IPS-18a (cell line): ENCODE measurements at regions not wholly inside any gene's neighbourhood (a gene's known extent, or its start where the extent isn't known, plus 50 kb on each side); places are given as distances from the start of the nearest gene placed in this dataset.
"Not testable (repeated sequence)": the region's sequence is repeated elsewhere in the genome, so short reads cannot be mapped to it uniquely, and the experiment has no call there.

Experiments used
- H3K27ac ChIP-seq: one replicate; pipeline ENCODE4 v1.5.1; 2013; ENCODE audit warnings: low read length
- H3K27me3 ChIP-seq: one replicate; pipeline ENCODE4 v1.6.1; 2013; ENCODE audit warnings: mild to moderate bottlenecking, low read length; ENCODE audit not compliant: control insufficient read depth, insufficient read depth
- H3K36me3 ChIP-seq: one replicate; pipeline ENCODE4 v1.6.1; 2013; ENCODE audit warnings: low read depth, low read length; ENCODE audit not compliant: control insufficient read depth
- H3K4me1 ChIP-seq: one replicate; pipeline ENCODE4 v1.6.1; 2013; ENCODE audit warnings: low read depth, low read length; ENCODE audit not compliant: control insufficient read depth
- H3K4me3 ChIP-seq: one replicate; pipeline ENCODE4 v1.5.1; 2013; ENCODE audit warnings: low read length
- H3K9ac ChIP-seq: one replicate; pipeline ENCODE4 v1.6.1; 2013; ENCODE audit warnings: mild to moderate bottlenecking, low read length, moderate library complexity
- H3K9me3 ChIP-seq: one replicate; pipeline ENCODE4 v1.6.1; 2013; ENCODE audit warnings: low read depth, low read length; ENCODE audit not compliant: control insufficient read depth

GRCh38 chr5:67757771-67758170 lies 457.8 kb upstream of the PIK3R1 start:
- H3K9ac ChIP-seq, H3K4me1 ChIP-seq, H3K27me3 ChIP-seq, H3K27ac ChIP-seq, H3K4me3 ChIP-seq, H3K36me3 ChIP-seq: not testable (repeated sequence)
- H3K9me3 ChIP-seq = peaks cover 14% of the 10 kb centered on the region

- Histone ChIP-seq H3K4me1 (peaks cover 4% of the 10 kb centered on the region), H3K27me3 (no peaks in the 10 kb centered on the region), H3K9me3 (peaks cover 7% of the 10 kb centered on the region), H3K27ac (no peak overlapping the region), H3K9ac (no peak overlapping the region), H3K36me3 (no peaks in the 10 kb centered on the region), H3K4me3 (no peak overlapping the region)
These were observed 463.2 kb upstream of the PIK3R1 start for GRCh38 chr5:67752357-67752708.

GRCh38 chr5:67748165-67748690 lies 467.3 kb upstream of the PIK3R1 start:
- H3K4me1 ChIP-seq = peaks cover 4% of the 10 kb centered on the region
- no peak overlapping the region for H3K27ac ChIP-seq
- no peaks in the 10 kb centered on the region for H3K9me3 ChIP-seq
- no peaks in the 10 kb centered on the region for H3K36me3 ChIP-seq
- no peak overlapping the region for H3K4me3 ChIP-seq
- H3K9ac ChIP-seq = no peak overlapping the region
- no peaks in the 10 kb centered on the region for H3K27me3 ChIP-seq

GRCh38 chr5:67747096-67747495 lies 468.5 kb upstream of the PIK3R1 start:
- Histone ChIP-seq H3K36me3 (no peaks in the 10 kb centered on the region), H3K9me3 (no peaks in the 10 kb centered on the region), H3K9ac (no peak overlapping the region), H3K27ac (no peak overlapping the region), H3K4me3 (no peak overlapping the region), H3K27me3 (no peaks in the 10 kb centered on the region), H3K4me1 (no peaks in the 10 kb centered on the region)

- H3K4me1 ChIP-seq, H3K36me3 ChIP-seq, H3K9me3 ChIP-seq, H3K4me3 ChIP-seq, H3K9ac ChIP-seq, H3K27me3 ChIP-seq, H3K27ac ChIP-seq: not testable (repeated sequence)
These were observed 468.9 kb upstream of the PIK3R1 start for GRCh38 chr5:67746608-67747007.

GRCh38 chr5:67746103-67746502 lies 469.5 kb upstream of the PIK3R1 start:
- H3K9ac ChIP-seq = no peak overlapping the region
- no peaks in the 10 kb centered on the region for H3K9me3 ChIP-seq
- H3K27ac ChIP-seq = no peak overlapping the region
- H3K4me3 ChIP-seq = no peak overlapping the region
- H3K27me3 ChIP-seq = no peaks in the 10 kb centered on the region
- H3K4me1 ChIP-seq = no peaks in the 10 kb centered on the region
- H3K36me3 ChIP-seq = no peaks in the 10 kb centered on the region

- Histone ChIP-seq H3K9me3 (no peaks in the 10 kb centered on the region), H3K4me3 (no peak overlapping the region), H3K9ac (no peak overlapping the region), H3K27me3 (no peaks in the 10 kb centered on the region), H3K27ac (no peak overlapping the region), H3K4me1 (peaks cover 13% of the 10 kb centered on the region), H3K36me3 (no peaks in the 10 kb centered on the region)
These were observed 482.6 kb upstream of the PIK3R1 start for GRCh38 chr5:67732921-67733320.

- Histone ChIP-seq H3K27ac (no peak overlapping the region), H3K4me1 (peaks cover 13% of the 10 kb centered on the region), H3K9me3 (no peaks in the 10 kb centered on the region), H3K4me3 (no peak overlapping the region), H3K27me3 (no peaks in the 10 kb centered on the region), H3K9ac (no peak overlapping the region), H3K36me3 (no peaks in the 10 kb centered on the region)
These were observed 483.1 kb upstream of the PIK3R1 start for GRCh38 chr5:67732471-67732870.

GRCh38 chr5:67731886-67732285 lies 483.7 kb upstream of the PIK3R1 start:
- Histone ChIP-seq H3K36me3 (no peaks in the 10 kb centered on the region), H3K4me1 (peaks cover 13% of the 10 kb centered on the region), H3K4me3 (no peak overlapping the region), H3K9me3 (no peaks in the 10 kb centered on the region), H3K27me3 (no peaks in the 10 kb centered on the region), H3K27ac (no peak overlapping the region), H3K9ac (no peak overlapping the region)

GRCh38 chr5:67730917-67731474 lies 484.6 kb upstream of the PIK3R1 start:
- Histone ChIP-seq H3K27me3 (no peaks in the 10 kb centered on the region), H3K9ac (no peak overlapping the region), H3K4me1 (peaks cover 13% of the 10 kb centered on the region), H3K36me3 (no peaks in the 10 kb centered on the region), H3K4me3 (no peak overlapping the region), H3K27ac (no peak overlapping the region), H3K9me3 (no peaks in the 10 kb centered on the region)

GRCh38 chr5:67728326-67728890 lies 487.1 kb upstream of the PIK3R1 start:
- H3K4me3 ChIP-seq = no peak overlapping the region
- H3K9me3 ChIP-seq = no peaks in the 10 kb centered on the region
- H3K27me3 ChIP-seq = no peaks in the 10 kb centered on the region
- no peak overlapping the region for H3K27ac ChIP-seq
- H3K36me3 ChIP-seq = no peaks in the 10 kb centered on the region
- H3K9ac ChIP-seq = no peak overlapping the region
- H3K4me1 ChIP-seq = peaks cover 13% of the 10 kb centered on the region

GRCh38 chr5:67725604-67726003 lies 490.0 kb upstream of the PIK3R1 start:
- H3K27ac ChIP-seq = no peak overlapping the region
- no peaks in the 10 kb centered on the region for H3K4me1 ChIP-seq
- no peaks in the 10 kb centered on the region for H3K9me3 ChIP-seq
- H3K9ac ChIP-seq = no peak overlapping the region
- H3K4me3 ChIP-seq = no peak overlapping the region
- H3K27me3 ChIP-seq = no peaks in the 10 kb centered on the region
- no peaks in the 10 kb centered on the region for H3K36me3 ChIP-seq
